LNCAP (cell line): ENCODE measurements at regions not wholly inside any gene's neighbourhood (a gene's known extent, or its start where the extent isn't known, plus 50 kb on each side); places are given as distances from the start of the nearest gene placed in this dataset.

ENCODE experiments used
- CTCF ChIP-seq: fragments of 450-650 bp; IDR thresholded peaks from 2 replicates; pipeline ENCODE4 v1.5.1; 2017; ENCODE audit warnings: mild to moderate bottlenecking

DNA sequence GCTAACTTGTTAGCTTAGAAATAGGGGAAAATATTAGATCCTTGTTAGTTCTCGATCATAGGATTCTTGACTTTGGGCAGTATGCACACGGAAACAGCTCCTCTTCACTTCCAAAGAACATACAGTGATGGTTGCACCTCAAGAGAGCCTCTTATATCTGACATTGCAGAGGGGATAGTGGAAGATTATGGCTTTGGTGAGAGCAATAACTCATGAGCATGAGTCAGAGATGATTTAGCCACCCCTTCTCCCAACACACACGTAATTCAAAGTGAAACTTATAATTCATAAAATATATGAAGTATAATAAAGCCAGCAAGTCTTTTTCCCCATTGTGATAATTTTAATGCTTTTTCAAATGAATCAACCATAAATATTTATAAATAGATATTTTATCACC is 683.7 kb downstream of the POM121L12 start:
- no peak for TF ChIP-seq CTCF

DNA sequence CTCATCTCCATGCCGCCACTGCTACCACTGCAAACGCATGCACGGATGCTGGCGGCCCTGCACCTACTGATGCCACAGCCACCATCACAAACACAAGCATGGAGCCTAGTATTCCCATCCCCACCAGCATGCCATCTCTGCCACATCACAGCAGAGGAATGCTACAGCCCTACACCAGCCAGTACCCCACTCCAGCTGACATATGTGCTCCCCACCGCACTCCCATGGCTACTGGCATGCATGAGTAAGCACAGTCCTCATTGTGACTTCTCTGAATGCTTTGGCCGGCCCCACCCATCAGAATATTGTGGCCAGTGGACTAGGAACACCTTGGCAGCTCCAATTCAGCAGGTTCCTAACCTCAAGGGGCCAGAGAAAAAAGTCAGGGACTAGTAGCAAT is 705.5 kb downstream of the POM121L12 start:
- TF ChIP-seq CTCF, result no peak

- no peak for TF ChIP-seq CTCF
These were observed 708.4 kb downstream of the POM121L12 start for GRCh38 chr7:53743697-53744402.

GRCh38 chr7:53744403-53744760 is 708.9 kb downstream of the POM121L12 start:
- TF ChIP-seq CTCF, result no peak

DNA sequence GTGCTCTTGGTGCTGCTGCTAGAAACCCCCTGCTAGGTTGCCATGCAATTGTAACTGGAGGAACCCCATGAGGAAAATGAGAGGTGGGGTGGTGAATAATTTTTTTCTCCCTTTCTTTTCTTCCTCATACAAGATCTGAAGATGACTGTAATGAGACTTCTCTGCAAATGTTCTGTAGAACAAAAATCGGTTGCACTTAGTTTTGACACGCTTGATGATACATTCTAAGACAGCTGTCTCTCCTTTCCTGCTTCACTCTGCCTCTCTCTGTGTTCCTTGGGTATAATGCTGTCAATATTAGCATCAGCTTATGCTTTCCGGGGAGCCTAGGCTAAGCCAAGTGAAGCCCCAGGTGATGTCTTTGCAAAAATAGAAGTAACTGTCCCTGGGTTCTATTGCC is 721.5 kb downstream of the POM121L12 start:
- no peak for TF ChIP-seq CTCF

- no peak for TF ChIP-seq CTCF
These were observed 732.8 kb downstream of the POM121L12 start for GRCh38 chr7:53768186-53768585.

DNA sequence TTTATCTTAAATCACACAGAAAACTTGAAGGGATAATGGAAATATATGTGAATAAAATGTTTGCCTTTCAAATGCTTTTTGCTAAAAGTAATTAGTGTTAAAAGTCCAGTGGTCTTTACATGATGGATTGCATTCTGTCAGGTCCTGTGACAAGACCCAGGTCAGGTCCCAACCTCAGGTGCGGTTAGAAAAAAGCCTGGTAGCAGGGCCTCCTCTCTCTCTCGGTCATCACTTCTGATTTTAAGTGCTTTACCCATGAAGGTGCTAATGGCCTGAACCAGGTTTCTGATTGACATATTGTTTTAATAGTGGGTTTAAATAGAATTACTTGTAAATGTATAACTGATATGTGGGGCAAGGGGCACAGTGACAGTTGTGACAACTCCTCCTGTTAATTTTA is 736.3 kb downstream of the POM121L12 start:
- no peak for TF ChIP-seq CTCF

DNA sequence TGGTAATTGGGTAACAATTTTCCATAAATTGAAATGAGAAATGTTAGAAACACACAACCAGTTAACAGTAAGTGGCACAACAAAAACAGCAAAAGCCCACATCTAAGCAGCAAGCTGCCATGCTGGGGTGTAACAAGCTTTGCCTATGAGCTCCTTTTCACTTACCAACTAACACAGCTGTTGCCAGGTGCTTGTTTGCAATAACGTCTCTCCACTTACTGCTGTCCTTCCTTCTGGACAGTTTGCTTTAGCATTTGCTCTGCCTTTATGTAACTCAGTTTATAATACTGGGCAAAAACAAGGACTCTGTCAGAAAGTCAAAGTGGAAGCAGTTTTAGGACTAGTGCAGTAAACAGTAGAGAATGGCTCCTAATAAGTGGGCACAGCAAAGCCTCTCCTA is 740.9 kb downstream of the POM121L12 start:
- TF ChIP-seq CTCF, result no peak
